GM19455 (cell line): ENCODE measurements at regions not wholly inside any gene's neighbourhood (a gene's known extent, or its start where the extent isn't known, plus 50 kb on each side); places are given as distances from the start of the nearest gene placed in this dataset.

Source experiments
- ATAC-seq: cut with Tn5 transposase; IDR thresholded peaks from one replicate; pipeline ENCODE4 v1.9.1; 2021; ENCODE audit not compliant: unreplicated experiment

GRCh38 chr7:124692425-124692824 lies 73.2 kb downstream of the GPR37 start:
- ATAC-seq, result no peak

- no peak for ATAC-seq
Measured at GRCh38 chr7:124690840-124691239, 74.8 kb downstream of the GPR37 start.

- no peak for ATAC-seq
Measured at GRCh38 chr7:124689931-124690330, 75.7 kb downstream of the GPR37 start.

- ATAC-seq, result no peak
Measured at GRCh38 chr7:124689523-124689922, 76.1 kb downstream of the GPR37 start.

GRCh38 chr7:124688991-124689390 lies 76.6 kb downstream of the GPR37 start:
- no peak for ATAC-seq

GRCh38 chr7:124686543-124687171 lies 78.9 kb downstream of the GPR37 start:
- ATAC-seq, result no peak

GRCh38 chr7:124681946-124682345 lies 83.6 kb downstream of the GPR37 start:
- no peak for ATAC-seq

GRCh38 chr7:124680304-124680703 lies 85.3 kb downstream of the GPR37 start:
- ATAC-seq, result no peak

GRCh38 chr7:124679586-124680225 lies 85.9 kb downstream of the GPR37 start:
- no peak for ATAC-seq

GRCh38 chr7:124679146-124679545 lies 86.4 kb downstream of the GPR37 start:
- ATAC-seq, result no peak

- no peak for ATAC-seq
Measured at GRCh38 chr7:124674451-124674850, 91.1 kb downstream of the GPR37 start.

GRCh38 chr7:124672011-124672410 lies 93.6 kb downstream of the GPR37 start:
- ATAC-seq, result no peak

GRCh38 chr7:124667312-124668153 lies 98.1 kb downstream of the GPR37 start:
- no peak for ATAC-seq

GRCh38 chr7:124662937-124663336 lies 102.7 kb downstream of the GPR37 start:
- ATAC-seq, result no peak

GRCh38 chr7:124662372-124662771 lies 103.2 kb downstream of the GPR37 start:
- ATAC-seq, result no peak

GRCh38 chr7:124655990-124656389 lies 109.6 kb downstream of the GPR37 start:
- no peak for ATAC-seq

- no peak for ATAC-seq
Measured at GRCh38 chr7:124652237-124652636, 113.4 kb downstream of the GPR37 start.

- ATAC-seq, result no peak
Measured at GRCh38 chr7:124651136-124651535, 114.5 kb downstream of the GPR37 start.

GRCh38 chr7:124649397-124650014 lies 116.1 kb downstream of the GPR37 start:
- ATAC-seq, result no peak

GRCh38 chr7:124647630-124648306 lies 117.8 kb downstream of the GPR37 start:
- ATAC-seq, result no peak

- ATAC-seq, result no peak
Measured at GRCh38 chr7:124645704-124646103, 119.9 kb downstream of the GPR37 start.
